ENCODE measurements at regions not wholly inside any gene's neighbourhood (a gene's known extent, or its start where the extent isn't known, plus 50 kb on each side); places are given as distances from the start of the nearest gene placed in this dataset.

GRCh38 chr18:5653802-5654201 lies 110.0 kb upstream of the EPB41L3 start:
- no peak for TF ChIP-seq CTCF (IDR thresholded peaks at IDR 0.05)
- H3K36me3 ChIP-seq (ENCODE audit: low read depth): no peaks in the 10 kb centered on the region
- ATAC-seq (no peak), DNase-seq (no peak)
- H3K4me3 ChIP-seq: no peak overlapping the region
- intact Hi-C loops (cut with DNase I, micrococcal nuclease): no loop called here
- H3K9me3 ChIP-seq: no peaks in the 10 kb centered on the region
- no peaks in the 10 kb centered on the region for H3K4me1 ChIP-seq (ENCODE audit: low read depth)

GRCh38 chr18:5651736-5652135 lies 107.9 kb upstream of the EPB41L3 start:
- Histone ChIP-seq H3K9me3 (no peaks in the 10 kb centered on the region), H3K36me3 (ENCODE audit: low read depth) (no peaks in the 10 kb centered on the region), H3K4me1 (ENCODE audit: low read depth) (no peaks in the 10 kb centered on the region), H3K4me3 (no peak overlapping the region)
- ATAC-seq: no peak
- intact Hi-C loops (cut with DNase I, micrococcal nuclease): no loop called here
- DNase-seq: no peak
- TF ChIP-seq CTCF (IDR thresholded peaks at IDR 0.05): no peak

GRCh38 chr18:5649439-5649838 lies 105.6 kb upstream of the EPB41L3 start:
- DNase-seq (no peak), ATAC-seq (no peak)
- Histone ChIP-seq H3K4me3 (no peak overlapping the region), H3K4me1 (ENCODE audit: low read depth) (no peaks in the 10 kb centered on the region), H3K9me3 (no peaks in the 10 kb centered on the region), H3K36me3 (ENCODE audit: low read depth) (no peaks in the 10 kb centered on the region)
- intact Hi-C loops (cut with DNase I, micrococcal nuclease): no loop called here
- no peak for TF ChIP-seq CTCF (IDR thresholded peaks at IDR 0.05)

GRCh38 chr18:5646739-5647138 lies 102.9 kb upstream of the EPB41L3 start:
- intact Hi-C loops (cut with DNase I, micrococcal nuclease): no loop called here
- no peak for ATAC-seq
- TF ChIP-seq CTCF (IDR thresholded peaks at IDR 0.05): no peak

GRCh38 chr18:5643288-5643687 lies 99.5 kb upstream of the EPB41L3 start:
- DNase-seq (no peak), ATAC-seq (peak; percentile 29)
- H3K9me3 ChIP-seq: no peaks in the 10 kb centered on the region
- no peak overlapping the region for H3K4me3 ChIP-seq
- intact Hi-C loops (cut with DNase I, micrococcal nuclease): no loop called here
- H3K4me1 ChIP-seq (ENCODE audit: low read depth): no peaks in the 10 kb centered on the region
- H3K36me3 ChIP-seq (ENCODE audit: low read depth): no peaks in the 10 kb centered on the region
- TF ChIP-seq CTCF (IDR thresholded peaks at IDR 0.05): no peak

More at GRCh38 chr18:5646739-5647138, 102.9 kb upstream of the EPB41L3 start:
- no peak for DNase-seq
- Histone ChIP-seq H3K4me1 (ENCODE audit: low read depth) (no peaks in the 10 kb centered on the region), H3K36me3 (ENCODE audit: low read depth) (no peaks in the 10 kb centered on the region), H3K9me3 (no peaks in the 10 kb centered on the region), H3K4me3 (no peak overlapping the region)

GRCh38 chr18:5640939-5641338 lies 97.1 kb upstream of the EPB41L3 start:
- no peaks in the 10 kb centered on the region for H3K36me3 ChIP-seq (ENCODE audit: low read depth)
- intact Hi-C loops (cut with DNase I, micrococcal nuclease): no loop called here
- no peak overlapping the region for H3K4me3 ChIP-seq

More at GRCh38 chr18:5640939-5641338, 97.1 kb upstream of the EPB41L3 start:
- Histone ChIP-seq H3K9me3 (no peaks in the 10 kb centered on the region), H3K4me1 (ENCODE audit: low read depth) (no peaks in the 10 kb centered on the region)
- DNase-seq (no peak), ATAC-seq (no peak)
- no peak for TF ChIP-seq CTCF (IDR thresholded peaks at IDR 0.05)
